ENCODE measurements at regions not wholly inside any gene's neighbourhood (a gene's known extent, or its start where the extent isn't known, plus 50 kb on each side); places are given as distances from the start of the nearest gene placed in this dataset.

DNA sequence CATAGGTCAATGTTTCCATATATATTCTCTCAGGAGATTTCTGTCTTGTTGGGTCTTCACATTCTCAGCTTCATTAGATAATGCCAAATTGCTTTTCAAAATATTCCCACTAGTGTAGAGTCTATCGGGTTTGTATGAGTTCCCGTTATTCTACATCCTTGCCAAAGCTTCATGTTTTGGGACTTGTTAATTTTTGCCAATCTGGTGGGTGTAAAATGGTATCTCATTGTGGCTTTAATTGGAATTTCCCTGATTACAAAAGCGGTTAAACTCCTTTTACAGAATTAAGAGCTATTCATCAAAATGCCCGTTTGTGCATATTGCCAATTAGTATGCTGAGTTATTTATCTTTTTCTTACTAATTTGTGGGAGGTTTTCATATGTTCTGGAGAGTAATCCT lies 708.4 kb upstream of the ADAMTS5 start:
- ChIA-PET CTCF (no interaction called here), POLR2A (no interaction called here)
- no peak for DNase-seq
- TF ChIP-seq, protein P1, sequence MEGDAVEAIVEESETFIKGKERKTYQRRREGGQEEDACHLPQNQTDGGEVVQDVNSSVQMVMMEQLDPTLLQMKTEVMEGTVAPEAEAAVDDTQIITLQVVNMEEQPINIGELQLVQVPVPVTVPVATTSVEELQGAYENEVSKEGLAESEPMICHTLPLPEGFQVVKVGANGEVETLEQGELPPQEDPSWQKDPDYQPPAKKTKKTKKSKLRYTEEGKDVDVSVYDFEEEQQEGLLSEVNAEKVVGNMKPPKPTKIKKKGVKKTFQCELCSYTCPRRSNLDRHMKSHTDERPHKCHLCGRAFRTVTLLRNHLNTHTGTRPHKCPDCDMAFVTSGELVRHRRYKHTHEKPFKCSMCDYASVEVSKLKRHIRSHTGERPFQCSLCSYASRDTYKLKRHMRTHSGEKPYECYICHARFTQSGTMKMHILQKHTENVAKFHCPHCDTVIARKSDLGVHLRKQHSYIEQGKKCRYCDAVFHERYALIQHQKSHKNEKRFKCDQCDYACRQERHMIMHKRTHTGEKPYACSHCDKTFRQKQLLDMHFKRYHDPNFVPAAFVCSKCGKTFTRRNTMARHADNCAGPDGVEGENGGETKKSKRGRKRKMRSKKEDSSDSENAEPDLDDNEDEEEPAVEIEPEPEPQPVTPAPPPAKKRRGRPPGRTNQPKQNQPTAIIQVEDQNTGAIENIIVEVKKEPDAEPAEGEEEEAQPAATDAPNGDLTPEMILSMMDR (IDR thresholded peaks at IDR 0.05): no peak
- intact Hi-C loops (cut with micrococcal nuclease): no loop called here
- no peaks in the 10 kb centered on the region for H3K4me1 Mint-ChIP-seq
- no peak overlapping the region for H3K27ac Mint-ChIP-seq
- H3K4me3 Mint-ChIP-seq: no peak overlapping the region
- H3K9me3 Mint-ChIP-seq: peaks cover 3% of the 10 kb centered on the region
- H3K27me3 Mint-ChIP-seq: no peaks in the 10 kb centered on the region
- no peak for ATAC-seq (ENCODE audit: low read depth)
- no peaks in the 10 kb centered on the region for H3K36me3 Mint-ChIP-seq (ENCODE audit: low read depth)

GRCh38 chr21:27674041-27674615 lies 707.2 kb upstream of the ADAMTS5 start:
- DNase-seq (no peak), ATAC-seq (ENCODE audit: low read depth) (no peak)
- Mint-ChIP-seq H3K4me3 (no peak overlapping the region), H3K36me3 (ENCODE audit: low read depth) (no peaks in the 10 kb centered on the region), H3K4me1 (no peaks in the 10 kb centered on the region), H3K9me3 (peaks cover 3% of the 10 kb centered on the region), H3K27me3 (no peaks in the 10 kb centered on the region), H3K27ac (no peak overlapping the region)
- intact Hi-C loops (cut with micrococcal nuclease): no loop called here
- ChIA-PET POLR2A (no interaction called here), CTCF (no interaction called here)
- TF ChIP-seq, protein P1 (IDR thresholded peaks at IDR 0.05): no peak

GRCh38 chr21:27673581-27673980 lies 706.7 kb upstream of the ADAMTS5 start:
- Mint-ChIP-seq H3K27ac (no peak overlapping the region), H3K36me3 (ENCODE audit: low read depth) (no peaks in the 10 kb centered on the region), H3K4me1 (no peaks in the 10 kb centered on the region), H3K4me3 (no peak overlapping the region), H3K9me3 (peaks cover 3% of the 10 kb centered on the region), H3K27me3 (no peaks in the 10 kb centered on the region)
- DNase-seq (no peak), ATAC-seq (ENCODE audit: low read depth) (no peak)
- intact Hi-C loops (cut with micrococcal nuclease): no loop called here
- ChIA-PET CTCF (no interaction called here), POLR2A (no interaction called here)
- TF ChIP-seq, protein P1 (IDR thresholded peaks at IDR 0.05): no peak

- ChIA-PET POLR2A (no interaction called here), CTCF (no interaction called here)
- Mint-ChIP-seq H3K27ac (no peak overlapping the region), H3K4me3 (no peak overlapping the region), H3K9me3 (peaks cover 2% of the 10 kb centered on the region), H3K36me3 (ENCODE audit: low read depth) (no peaks in the 10 kb centered on the region), H3K4me1 (no peaks in the 10 kb centered on the region), H3K27me3 (no peaks in the 10 kb centered on the region)
- ATAC-seq (ENCODE audit: low read depth) (no peak), DNase-seq (no peak)
- intact Hi-C loops (cut with micrococcal nuclease): no loop called here
- TF ChIP-seq, protein P1 (IDR thresholded peaks at IDR 0.05): no peak
Observed at GRCh38 chr21:27671207-27671606, 704.3 kb upstream of the ADAMTS5 start.

- no peaks in the 10 kb centered on the region for H3K27me3 Mint-ChIP-seq
- peaks cover 6% of the 10 kb centered on the region for H3K9me3 Mint-ChIP-seq
- ATAC-seq (ENCODE audit: low read depth) (no peak), DNase-seq (no peak)
- no peak overlapping the region for H3K4me3 Mint-ChIP-seq
- ChIA-PET POLR2A (no interaction called here), CTCF (no interaction called here)
- H3K36me3 Mint-ChIP-seq (ENCODE audit: low read depth): no peaks in the 10 kb centered on the region
- intact Hi-C loops (cut with micrococcal nuclease): no loop called here
- no peak overlapping the region for H3K27ac Mint-ChIP-seq
- H3K4me1 Mint-ChIP-seq: no peaks in the 10 kb centered on the region
- TF ChIP-seq, protein P1 (IDR thresholded peaks at IDR 0.05): no peak
Observed at GRCh38 chr21:27653481-27653880, 686.6 kb upstream of the ADAMTS5 start.

All from activated B cell treated with CpG ODN at 0.5 μM for 24 hours (primary cell).